ENCODE measurements at regions not wholly inside any gene's neighbourhood (a gene's known extent, or its start where the extent isn't known, plus 50 kb on each side); places are given as distances from the start of the nearest gene placed in this dataset.
A peak's percentile ranks its signal among the peaks of the same experiment; 100 is the strongest.

GRCh38 chr5:92908952-92909601, 671.9 kb downstream of the NR2F1-AS1 start:
- no peak for ATAC-seq
- Histone ChIP-seq H3K27me3 (no peaks in the 10 kb centered on the region), H3K4me1 (peaks cover 0 to 27% (median 16%) of the 10 kb centered on the region in 9 donors), H3K9me3 (no peaks in the 10 kb centered on the region), H3K36me3 (no peaks in the 10 kb centered on the region), H3K27ac (peak overlapping the region in 1 of 10 donors; percentile 49), H3K4me3 (no peak overlapping the region)
- no peak for TF ChIP-seq CTCF (IDR thresholded peaks at IDR 0.05)
- 77 to 78% methylated on average over 1 of the region's 1 CpG for WGBS, 2 donors
- intact Hi-C loops (cut with DNase I) = no loop called here
- no peak for DNase-seq

DNA sequence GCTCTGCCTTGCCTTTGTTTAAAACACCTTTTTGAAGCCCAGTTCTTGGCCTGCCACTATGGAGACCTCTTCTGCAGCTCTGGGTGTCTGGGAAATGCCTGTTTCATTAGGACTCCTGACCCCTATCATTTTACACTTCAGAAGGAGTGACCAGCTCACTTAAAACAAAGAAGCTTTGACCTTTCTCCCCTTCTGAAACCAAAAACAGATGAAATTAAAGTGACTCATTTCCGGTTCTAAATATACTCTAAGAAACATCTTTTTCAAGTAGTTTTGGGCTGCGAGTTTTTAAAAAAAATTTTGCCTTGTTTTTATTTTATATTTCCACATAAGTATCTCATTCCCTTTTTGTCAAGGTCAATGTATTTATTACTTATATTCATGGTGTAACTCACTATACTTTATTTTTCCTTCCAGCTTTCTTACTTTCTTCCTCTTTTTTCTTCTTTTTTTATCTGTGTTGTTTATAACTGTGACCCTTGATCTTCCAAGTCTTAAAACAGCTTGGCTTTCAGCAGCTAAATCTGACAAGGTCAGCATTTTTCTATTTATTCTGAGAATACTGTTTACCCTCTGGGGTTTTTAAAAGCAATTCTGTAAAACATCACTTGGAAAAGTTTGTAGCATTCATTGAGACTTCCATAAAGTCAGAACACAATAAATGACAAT, 672.9 kb downstream of the NR2F1-AS1 start:
- DNase-seq (no peak), ATAC-seq (peak in 4 of 8 donors; percentile 38 to 51 (median 43))
- whole genome bisulfite sequencing, 2 donors = 35 to 54% methylated on average over 2 of the region's 2 CpGs
- Histone ChIP-seq H3K27me3 (no peaks in the 10 kb centered on the region), H3K36me3 (no peaks in the 10 kb centered on the region), H3K9me3 (no peaks in the 10 kb centered on the region), H3K4me1 (peaks cover 0 to 27% (median 16%) of the 10 kb centered on the region in 9 donors), H3K4me3 (no peak overlapping the region), H3K27ac (peak overlapping the region in 1 of 10 donors; percentile 49)
- TF ChIP-seq CTCF (IDR thresholded peaks at IDR 0.05) = no peak
- intact Hi-C loops (cut with DNase I) = no loop called here

GRCh38 chr5:92906798-92907376, 674.1 kb downstream of the NR2F1-AS1 start:
- H3K27ac ChIP-seq = no peak overlapping the region
- no peaks in the 10 kb centered on the region for H3K9me3 ChIP-seq
- H3K4me3 ChIP-seq = no peak overlapping the region
- whole genome bisulfite sequencing, 2 donors = 91 to 94% methylated on average over 6 of the region's 6 CpGs
- no peaks in the 10 kb centered on the region for H3K27me3 ChIP-seq
- no peak for ATAC-seq
- no peaks in the 10 kb centered on the region for H3K36me3 ChIP-seq
- no peak for TF ChIP-seq CTCF (IDR thresholded peaks at IDR 0.05)
- intact Hi-C loops (cut with DNase I) = no loop called here
- peaks cover 0 to 27% (median 16%) of the 10 kb centered on the region in 9 donors for H3K4me1 ChIP-seq
- DNase-seq = no peak

DNA sequence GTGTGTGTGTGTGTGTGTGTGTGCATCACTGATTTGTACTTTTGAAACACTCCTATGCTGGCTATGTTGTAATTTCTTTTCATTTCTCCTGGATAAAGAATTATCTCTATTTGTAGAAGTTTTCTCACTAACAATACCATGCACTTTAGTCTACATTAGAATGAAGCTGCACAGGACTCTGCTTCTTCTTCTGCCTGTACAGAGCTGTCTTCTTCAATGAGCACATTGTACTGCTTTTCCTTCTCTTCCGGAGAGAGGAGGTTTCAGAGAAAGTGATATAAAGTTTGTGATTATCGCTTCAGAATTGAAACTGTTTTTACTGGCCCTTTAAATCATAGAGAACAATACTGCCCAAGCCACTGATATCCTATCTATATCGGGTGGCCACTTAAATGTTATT, 677.0 kb downstream of the NR2F1-AS1 start:
- no peak for DNase-seq
- Histone ChIP-seq H3K27me3 (no peaks in the 10 kb centered on the region), H3K4me1 (peaks cover 0 to 19% (median 15%) of the 10 kb centered on the region in 9 donors), H3K4me3 (no peak overlapping the region), H3K36me3 (no peaks in the 10 kb centered on the region), H3K27ac (no peak overlapping the region), H3K9me3 (no peaks in the 10 kb centered on the region)
- ATAC-seq = no peak
- no peak for TF ChIP-seq CTCF (IDR thresholded peaks at IDR 0.05)
- intact Hi-C loops (cut with DNase I) = no loop called here
- 50 to 56% methylated on average over 3 of the region's 3 CpGs for WGBS, 2 donors

Data from heart right ventricle (tissue), 16 donors.